HG03469 (cell line): ENCODE measurements at regions not wholly inside any gene's neighbourhood (a gene's known extent, or its start where the extent isn't known, plus 50 kb on each side); places are given as distances from the start of the nearest gene placed in this dataset.

Experiments
- ATAC-seq: cut with Tn5 transposase; IDR thresholded peaks from one replicate; pipeline ENCODE4 v1.9.1; 2021; ENCODE audit warnings: mild to moderate bottlenecking, moderate library complexity, moderate number of reproducible peaks; ENCODE audit not compliant: unreplicated experiment

DNA sequence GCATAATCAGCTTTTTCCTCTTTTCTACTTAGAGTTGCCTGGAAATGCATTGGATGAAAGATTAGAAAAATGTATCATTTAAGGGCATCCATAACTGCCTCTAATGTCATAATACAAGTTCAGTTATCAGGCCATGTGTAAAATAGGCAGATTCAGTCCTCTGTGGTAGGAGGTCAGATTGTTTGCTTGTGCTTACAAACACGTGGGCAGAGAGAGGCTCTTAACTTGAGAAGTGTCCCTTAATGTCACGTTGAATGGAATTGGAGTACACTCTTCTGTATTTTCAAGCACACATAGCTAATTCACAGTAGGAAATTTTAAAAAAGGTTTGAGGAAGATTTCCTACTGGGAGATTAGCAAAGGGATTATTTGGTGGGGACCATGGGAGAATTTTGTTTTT, 359.8 kb upstream of the MTPN start:
- no peak for ATAC-seq

DNA sequence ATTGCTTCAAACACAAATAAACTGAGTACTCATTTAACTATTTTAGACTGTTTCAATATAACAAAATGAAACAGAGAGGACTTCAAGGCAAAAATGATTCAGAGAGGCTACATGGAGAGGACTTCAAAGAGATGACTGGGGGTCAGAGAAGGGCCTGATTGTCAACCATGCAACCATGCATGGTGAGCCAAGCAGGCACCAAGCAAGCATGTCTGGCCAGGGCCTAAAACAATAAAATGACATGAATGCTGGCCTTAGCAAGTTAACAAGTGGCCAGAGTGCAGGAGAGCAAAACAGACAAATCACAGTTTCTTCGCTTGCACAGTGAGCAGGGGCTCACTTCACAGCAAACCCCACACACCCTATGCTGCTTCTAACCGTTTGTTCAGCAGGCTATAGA, 356.5 kb upstream of the MTPN start:
- ATAC-seq: no peak

DNA sequence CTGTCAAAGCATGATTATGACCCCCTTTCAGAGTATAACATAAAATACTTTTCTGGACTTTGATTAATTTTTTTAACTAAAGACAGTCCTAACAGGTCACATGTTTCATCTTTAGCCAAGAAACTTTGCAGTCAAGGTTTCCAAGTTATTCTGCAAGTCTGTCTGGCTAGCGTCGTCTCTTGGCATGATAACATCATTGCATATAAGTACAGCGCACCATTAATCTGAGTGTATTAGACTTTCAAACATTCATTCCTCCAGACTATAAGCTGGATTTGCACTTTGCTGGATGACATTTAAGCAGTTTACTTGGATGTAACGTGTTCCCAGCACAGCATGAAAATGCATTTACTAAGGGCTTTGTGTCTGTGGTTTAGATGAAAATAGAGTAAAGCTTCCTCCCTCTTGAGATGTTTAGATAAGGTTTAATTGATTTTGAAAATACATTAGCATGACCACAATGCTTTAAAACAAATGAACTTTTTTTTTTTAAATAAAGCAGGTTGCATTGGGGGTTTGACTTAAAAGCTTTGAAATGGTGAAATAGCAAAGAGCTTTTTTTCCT, 349.0 kb upstream of the MTPN start:
- ATAC-seq: no peak

DNA sequence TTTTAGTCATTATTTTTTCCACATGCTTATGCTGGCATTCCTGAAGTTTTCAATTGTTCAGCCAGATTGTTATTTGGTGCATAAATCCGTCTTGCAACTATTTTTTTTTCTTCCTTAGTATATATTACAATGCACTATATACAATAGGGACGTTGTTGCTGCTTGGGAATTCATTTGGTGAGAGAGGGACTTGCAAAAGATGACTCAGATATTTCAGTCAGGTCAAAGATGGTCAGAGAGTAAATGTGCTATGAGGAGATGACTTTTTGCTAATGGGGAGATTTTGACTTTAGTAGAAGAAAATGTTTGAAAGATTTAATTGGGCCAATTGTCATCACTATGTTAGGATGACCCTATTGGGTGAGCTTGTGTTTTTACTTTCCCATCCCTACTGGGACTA, 348.4 kb upstream of the MTPN start:
- no peak for ATAC-seq

DNA sequence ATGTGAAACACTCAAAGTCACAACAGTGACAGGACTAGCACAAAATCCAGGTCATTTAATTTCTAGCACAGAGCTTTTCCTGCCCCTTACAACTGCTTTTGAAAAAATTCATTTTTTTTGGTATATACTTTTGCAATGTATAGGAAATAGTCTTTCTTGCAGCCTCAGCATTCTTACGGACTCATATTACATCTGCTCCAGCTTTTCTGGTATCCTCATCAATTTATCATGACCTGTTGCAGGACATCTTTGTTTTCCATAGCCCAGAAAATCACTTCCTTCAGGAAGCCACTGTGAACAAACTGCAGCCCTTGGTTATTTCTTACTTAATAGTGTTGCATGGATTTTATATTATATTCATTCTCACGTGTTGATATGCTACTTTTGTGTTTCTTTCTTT, 347.9 kb upstream of the MTPN start:
- no peak for ATAC-seq

DNA sequence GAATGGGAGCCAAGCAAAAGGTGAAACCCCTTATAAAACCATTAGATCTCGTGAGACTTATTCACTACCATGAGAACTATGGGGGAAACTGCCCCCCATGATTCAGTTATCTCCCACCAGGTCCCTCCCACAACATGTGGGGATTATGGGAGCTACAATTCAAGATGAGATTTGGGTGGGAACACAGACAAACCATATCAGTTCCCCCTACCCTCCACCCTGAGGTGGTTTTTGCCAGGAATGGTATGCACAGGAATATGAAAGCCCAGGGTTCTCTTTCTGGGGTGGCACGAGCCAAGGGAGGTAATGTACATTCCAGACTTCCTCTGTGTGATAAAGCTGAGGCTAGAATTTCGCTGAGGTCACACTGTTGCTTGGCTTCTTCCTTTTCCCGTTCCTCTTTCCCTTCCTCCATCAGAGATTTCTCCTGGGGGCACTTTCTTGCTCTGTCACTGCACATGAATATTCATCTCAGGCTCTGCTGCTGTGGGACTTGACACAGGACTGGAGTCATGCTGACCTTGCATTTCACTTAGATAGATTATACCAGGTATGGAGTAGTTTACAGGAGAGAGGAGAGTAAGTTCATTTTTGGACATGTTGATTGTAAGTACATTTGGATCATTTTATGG, 347.0 kb upstream of the MTPN start:
- ATAC-seq: no peak

DNA sequence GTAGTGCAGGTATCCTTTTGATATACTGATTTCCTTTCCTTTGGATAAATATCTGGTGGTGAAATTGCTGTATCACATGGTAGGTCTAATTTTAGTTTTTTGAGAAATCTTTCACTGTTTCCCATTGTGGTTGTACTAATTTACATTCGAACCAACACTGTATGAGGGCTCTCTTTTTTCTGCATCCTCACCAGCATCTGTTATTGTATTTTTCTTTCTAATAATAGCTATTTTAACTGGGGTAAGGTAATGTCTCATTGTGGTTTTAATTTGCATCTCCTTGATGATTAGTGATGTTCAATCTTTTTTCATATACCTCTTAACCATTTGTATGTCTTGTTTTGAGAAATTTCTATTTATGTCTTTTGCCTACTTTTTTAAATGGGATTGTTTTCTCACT, 335.4 kb upstream of the MTPN start:
- ATAC-seq: no peak

DNA sequence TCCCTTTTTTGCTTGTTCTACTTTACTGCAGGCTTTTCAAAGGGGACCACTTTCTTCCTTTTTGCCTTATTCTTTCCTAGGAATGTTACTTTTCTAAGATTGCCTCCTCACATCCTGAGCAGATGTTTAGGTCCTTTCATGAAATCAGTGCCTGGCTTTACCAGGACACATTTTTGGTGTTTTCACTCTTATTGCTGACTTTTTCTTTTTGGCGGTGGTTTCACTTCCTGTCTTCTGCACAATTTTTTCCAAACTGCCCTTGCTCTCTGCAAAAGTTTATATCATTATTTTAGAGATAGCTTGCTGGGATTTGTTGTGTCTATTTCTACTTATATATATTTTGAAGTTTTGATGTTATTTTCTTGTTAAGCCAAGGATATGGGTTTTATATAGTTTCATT, 332.2 kb upstream of the MTPN start:
- no peak for ATAC-seq

DNA sequence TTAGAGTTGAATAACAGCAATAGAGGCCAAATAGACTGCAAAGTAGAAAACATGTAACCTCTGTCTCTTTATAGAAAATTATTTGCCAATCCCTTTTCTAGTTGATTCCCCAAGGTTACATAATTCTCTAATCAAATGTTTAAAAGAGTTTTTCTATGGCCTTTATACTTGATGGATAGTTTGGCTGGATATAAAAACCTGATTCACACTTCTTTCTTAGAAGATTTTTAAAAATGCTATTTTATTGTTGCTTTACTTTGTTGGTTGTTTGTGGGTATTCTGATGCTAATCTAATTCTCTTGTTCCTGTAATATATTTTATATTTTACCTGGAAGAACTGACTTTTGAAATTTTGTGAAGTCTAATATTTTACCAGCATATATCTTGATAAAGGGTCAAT, 331.1 kb upstream of the MTPN start:
- ATAC-seq: no peak

DNA sequence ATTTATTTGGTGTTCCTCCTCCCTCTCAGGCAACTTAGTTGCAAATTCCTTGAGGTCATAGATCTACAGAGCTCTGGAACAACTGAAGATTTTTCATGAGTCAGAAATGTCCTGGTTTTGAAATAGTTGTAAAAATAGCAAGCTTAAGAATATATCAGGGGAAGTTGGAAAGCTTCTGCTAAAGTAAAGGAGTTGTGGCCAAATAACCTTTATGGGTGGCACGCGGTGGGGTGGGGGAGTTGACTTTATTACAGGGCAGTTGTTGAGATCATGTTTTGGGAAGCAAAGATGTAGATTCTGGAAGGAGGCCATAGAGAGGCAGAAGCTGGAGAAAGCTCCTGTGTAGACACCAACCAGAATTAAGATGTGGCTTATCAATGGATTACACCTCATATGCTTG, 326.0 kb upstream of the MTPN start:
- no peak for ATAC-seq

DNA sequence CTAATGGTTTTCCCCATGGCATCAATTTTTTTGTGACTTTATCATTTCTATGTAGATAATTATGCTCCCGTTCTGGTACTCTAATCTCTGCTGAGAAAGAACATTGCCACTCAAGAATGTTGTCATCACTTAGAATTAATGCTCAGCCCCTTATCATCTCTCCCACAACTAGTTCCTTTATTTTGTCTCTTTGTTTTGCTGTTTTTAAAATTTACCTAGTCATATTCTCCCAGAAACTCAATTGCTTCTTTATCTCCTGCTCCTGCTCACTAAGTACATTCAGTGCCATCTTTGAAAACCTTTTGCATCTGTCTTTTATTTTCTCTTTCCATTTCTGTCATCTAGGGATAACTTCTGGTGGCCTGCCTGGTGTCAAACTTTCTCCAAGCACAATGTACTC, 324.9 kb upstream of the MTPN start:
- ATAC-seq: no peak

DNA sequence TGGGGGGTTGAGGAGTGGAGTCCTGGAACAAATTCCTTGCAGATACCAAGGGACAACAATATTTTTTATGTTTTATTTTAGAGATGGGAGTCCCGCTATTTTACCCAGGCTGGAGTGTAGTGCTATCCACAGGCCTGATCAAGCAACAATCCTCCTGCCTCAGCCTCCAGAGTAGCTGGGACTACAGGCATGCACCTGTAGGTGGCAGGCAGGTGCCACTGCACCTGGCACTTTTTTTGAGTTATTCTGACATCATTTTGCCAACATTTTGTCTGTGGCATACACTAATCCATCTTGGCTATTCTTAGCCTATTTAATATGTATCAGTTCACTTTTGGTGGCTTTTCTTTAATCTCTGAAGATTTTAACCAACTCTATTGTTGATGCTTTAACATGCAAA, 317.8 kb upstream of the MTPN start:
- ATAC-seq: peak; percentile 46

DNA sequence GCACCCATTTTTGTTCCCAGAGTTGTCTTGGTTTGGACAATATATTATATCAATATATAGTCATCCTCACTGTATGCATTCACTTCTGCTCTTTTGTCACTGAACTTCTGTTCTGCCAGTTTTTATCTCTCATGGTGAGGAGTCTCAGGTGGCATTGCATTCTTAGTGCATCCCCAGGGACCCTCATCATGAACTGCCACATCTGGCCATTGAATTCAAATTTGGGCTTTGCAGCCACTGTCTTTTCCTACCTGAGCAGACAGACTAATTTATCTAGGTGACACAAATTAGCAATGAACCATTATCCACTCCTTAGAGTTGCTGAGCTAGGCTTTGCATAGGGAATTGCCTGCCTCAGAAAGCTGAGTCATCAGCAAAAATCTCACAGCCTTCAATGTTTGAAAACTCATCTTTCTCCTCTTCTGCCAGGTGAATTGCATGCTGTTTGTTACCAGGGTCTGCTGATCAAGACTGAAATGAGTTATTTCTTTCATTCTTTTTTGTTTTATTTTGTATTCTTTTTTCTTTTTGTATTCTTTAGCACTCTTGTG, 316.8 kb upstream of the MTPN start:
- ATAC-seq: no peak

DNA sequence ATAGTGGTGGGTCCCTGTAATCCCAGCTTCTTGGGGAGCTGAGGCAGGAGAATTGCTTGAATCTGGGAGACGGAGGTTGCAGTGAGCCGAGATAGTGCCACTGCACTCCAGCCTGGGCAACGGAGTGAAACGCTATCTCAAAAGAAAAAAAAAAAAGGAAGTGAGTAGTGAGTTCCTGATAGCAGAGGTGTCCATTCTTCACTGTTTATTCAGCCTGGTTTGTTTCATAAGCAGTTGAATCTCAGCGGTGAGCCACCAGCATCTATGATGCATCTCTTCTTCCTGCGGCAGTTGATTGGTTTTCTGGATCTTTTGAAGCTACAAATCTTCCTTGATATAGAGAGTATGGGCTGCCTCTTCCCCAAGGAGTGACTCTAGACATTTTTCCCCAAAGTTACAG, 316.1 kb upstream of the MTPN start:
- ATAC-seq: peak; percentile 56

DNA sequence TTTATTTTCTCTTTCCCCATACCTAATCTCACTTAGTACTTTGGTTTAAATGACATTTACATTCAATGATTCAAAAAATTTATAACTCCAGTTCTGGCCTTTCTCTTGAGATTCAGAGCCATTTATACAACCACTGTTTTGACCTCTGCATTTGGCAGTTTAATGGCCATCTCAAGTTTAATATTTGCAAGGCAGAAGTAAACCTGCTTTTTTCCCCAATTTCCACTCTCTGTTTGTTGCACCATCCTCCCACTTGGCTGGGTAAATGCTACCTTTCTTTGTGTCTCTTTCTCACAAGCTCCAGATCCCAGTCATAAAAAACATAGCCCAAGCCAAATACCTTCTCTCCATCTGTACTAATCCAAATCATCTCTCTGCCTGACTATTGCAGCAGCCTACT, 315.2 kb upstream of the MTPN start:
- no peak for ATAC-seq

DNA sequence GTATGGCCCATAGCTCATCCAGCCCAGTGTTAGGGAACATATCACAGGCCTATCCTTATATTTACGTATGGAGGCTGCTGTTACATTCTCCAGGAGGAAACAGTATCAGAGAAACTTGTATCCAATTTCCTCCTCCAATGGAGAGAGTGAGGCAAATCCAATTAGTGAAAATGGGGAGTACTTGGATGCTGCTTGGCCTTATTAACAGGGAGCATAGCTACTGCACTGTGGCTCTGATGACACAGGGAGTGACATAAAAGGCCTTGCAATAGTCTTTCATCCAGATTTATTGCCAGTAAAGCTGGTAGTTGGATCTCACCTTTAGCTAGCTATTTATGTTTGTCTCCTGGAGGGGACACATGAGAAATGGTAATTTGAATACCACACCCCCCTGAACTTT, 313.2 kb upstream of the MTPN start:
- no peak for ATAC-seq

DNA sequence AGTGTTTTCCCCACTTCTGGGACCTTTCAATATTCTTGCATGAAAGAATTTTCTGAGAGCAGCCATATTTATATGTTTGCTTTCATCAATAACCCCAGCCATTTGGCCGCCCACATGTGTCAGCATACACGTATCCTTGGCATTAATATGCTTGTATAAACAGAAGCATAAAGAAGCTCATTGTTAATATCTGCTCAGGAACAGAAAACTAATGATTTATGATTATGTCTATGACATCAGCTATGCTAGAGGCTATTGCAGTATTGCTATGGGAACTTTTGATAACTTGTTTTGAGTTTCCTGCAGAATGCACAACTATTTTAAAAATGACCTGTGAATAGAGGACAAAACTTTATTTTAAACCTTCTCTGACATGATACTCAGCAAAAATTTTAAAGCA, 300.9 kb upstream of the MTPN start:
- no peak for ATAC-seq

DNA sequence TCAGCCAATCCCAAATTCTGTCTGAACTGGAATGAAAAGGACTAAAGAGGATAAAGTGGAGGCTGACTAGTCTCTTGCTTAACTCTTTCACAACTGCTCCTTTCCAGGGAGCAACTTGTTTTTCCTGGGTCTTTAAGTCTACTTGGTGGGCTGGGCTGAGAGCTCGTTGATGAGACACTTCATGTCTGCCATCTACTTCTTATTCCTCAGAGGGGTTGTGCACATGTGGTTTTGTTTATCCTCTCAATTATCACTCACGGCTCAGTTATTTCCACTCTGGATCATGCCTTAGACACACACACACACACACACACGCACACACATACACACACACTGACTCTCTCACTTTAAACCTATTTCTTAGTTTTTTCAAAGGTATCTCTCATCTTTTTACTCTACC, 298.6 kb upstream of the MTPN start:
- no peak for ATAC-seq

DNA sequence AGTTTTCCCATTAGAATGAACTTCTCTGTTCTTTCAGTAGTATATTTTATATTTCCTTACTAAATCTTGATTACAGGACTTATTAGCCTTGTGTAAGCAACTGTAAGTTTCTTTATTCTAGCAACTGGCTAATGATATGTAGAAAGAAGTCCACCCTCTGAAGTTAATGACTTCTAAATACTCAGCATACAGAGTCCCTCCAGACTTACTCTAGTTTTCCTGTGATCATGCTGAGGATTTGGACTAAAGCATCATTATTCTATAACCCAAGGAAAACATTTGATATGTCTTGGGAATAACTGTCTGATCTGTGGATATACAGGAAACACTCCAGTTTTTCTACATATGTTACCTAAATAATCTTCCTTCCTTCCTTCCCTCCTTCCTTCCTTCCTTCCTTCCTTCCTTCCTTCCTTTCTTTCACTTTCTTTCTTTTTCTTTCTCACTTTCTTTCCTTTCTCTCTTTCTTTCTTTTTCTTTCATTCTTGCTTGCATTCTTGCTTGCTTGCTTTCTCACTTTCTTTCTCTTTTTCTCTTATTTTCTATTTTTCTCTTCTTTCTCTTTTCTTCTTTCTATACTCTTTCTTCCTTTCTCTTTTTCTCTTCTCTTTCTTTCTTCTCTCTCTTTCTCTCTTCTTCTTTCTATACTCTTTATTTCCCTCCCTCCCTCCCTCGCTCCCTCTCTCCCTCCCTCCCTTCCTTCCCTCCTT, 297.6 kb upstream of the MTPN start:
- ATAC-seq: no peak

DNA sequence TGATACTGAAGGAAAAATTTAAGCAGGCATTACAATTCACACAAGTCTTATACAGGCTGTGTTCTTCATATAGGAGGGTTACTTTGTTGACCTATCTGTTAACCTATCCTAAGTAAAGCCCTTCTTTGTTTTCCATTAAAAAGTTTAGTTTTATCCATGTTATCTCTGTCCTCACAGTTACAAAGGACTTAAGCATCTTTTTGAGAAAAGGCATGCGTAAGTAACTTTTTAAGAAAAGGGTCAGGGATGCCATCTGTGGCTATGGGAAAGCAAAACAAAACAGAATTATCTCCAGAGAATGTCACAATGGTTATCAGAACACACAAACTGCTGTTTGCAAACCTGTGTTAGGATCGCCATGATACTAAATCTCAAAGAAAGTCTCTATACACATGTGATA, 295.8 kb upstream of the MTPN start:
- no peak for ATAC-seq

DNA sequence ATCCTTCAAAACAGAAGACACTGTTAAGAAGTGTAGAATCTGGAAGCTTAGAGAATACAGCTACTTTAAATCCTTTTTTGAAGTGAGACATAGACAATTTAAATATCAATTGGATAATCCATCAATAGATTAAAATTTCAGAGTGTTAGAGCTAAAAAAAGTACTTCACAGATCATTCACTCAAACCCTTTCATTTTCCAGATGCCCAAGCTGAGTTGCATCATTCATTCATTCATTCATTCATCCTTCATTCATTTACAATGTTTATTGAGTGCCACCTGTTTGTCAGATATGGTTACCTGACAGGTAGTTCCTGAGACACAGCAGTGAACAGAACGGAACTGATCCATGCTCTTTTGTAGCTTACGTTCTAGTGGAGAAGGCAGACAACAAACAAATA, 290.7 kb upstream of the MTPN start:
- ATAC-seq: no peak

DNA sequence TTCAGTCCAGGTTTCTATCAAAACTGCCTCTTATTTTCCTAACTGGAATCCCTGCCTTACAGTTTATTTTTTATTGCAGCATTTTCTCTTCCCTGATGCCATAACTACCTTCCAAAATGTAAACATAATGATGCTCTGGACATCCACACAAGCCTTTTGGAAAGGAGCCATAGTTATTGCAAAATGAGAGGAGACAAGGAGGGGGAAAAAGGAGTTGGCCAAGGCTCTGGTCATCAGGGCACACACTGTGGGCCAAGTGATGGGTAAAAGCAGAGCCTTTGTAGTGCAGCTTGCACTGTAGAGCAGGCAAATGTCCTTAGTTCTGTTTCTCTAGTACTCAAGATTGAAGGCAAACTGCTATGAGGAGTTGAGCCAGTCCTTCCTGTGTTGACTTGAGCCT, 289.3 kb upstream of the MTPN start:
- ATAC-seq: no peak
